Brain pericyte (primary cell): ENCODE measurements at regions not wholly inside any gene's neighbourhood (a gene's known extent, or its start where the extent isn't known, plus 50 kb on each side); places are given as distances from the start of the nearest gene placed in this dataset.

Source experiments
- DNase-seq: peaks from one replicate; pipeline ENCODE4 v3.0.0-alpha.2; 2012; ENCODE audit warnings: low read depth, low spot score

GRCh38 chr2:63780518-63781155 lies 61.1 kb upstream of the UGP2 start:
- DNase-seq = no peak

- DNase-seq = no peak
Observed at GRCh38 chr2:63784461-63784860, 57.2 kb upstream of the UGP2 start.

- no peak for DNase-seq
Observed at GRCh38 chr2:63785096-63785495, 56.6 kb upstream of the UGP2 start.

- no peak for DNase-seq
Observed at GRCh38 chr2:63786471-63786870, 55.2 kb upstream of the UGP2 start.

- no peak for DNase-seq
Observed at GRCh38 chr2:63788071-63788470, 53.6 kb upstream of the UGP2 start.

GRCh38 chr2:63789338-63790020 lies 52.2 kb upstream of the UGP2 start:
- DNase-seq = no peak

- no peak for DNase-seq
Observed at GRCh38 chr2:63790491-63790890, 51.2 kb upstream of the UGP2 start.

- DNase-seq = no peak
Observed at GRCh38 chr2:63790906-63791305, 50.8 kb upstream of the UGP2 start.

- no peak for DNase-seq
Observed at GRCh38 chr2:63791387-63791786, 50.3 kb upstream of the UGP2 start.
